GM12872 (cell line): ENCODE measurements at regions not wholly inside any gene's neighbourhood (a gene's known extent, or its start where the extent isn't known, plus 50 kb on each side); places are given as distances from the start of the nearest gene placed in this dataset.

Source experiments
- CTCF ChIP-seq: IDR thresholded peaks from 3 replicates; pipeline ENCODE4 v1.5.1; 2011; ENCODE audit warnings: low read depth, mild to moderate bottlenecking, low read length, moderate library complexity; ENCODE audit not compliant: insufficient read depth

DNA sequence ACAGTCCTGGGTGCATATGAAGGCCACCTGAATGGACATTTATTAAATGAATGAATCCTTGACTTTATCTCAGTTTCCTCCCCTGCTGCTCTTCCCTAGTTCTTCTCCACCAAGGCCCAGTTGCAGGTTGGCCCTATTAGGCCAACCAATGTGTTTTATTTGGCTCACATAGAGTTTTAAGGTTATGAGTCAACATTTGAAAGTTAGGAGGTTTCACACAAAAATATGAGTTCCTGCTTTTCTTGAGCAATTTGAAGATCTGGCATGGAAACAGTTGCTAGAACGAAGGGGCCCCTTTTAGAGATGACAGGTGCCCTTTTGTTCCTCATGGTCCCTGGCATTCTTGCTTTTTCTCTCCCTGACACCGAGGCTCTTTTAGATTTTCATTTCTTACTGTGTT, 83.0 kb upstream of the PDZRN3 start:
- no peak for TF ChIP-seq CTCF

DNA sequence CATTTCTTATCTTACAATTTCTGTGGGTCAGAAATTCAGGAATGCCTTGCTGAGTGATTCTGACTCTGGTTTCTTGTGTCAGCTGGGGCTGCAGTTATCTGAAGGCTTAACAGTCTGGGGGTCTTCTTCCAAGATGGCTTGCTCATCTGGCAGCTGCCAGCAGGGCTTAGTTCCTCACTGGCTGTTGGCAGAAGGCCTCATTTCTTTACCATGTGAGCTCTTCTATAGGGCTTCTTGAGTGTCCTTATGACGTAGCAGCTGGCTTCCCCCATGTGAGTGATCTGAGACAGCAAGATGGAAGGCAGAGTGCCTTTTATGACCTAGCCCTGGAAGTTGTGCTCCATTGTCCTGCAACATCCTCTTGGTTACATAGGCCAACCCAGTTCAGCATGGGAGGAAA, 82.0 kb upstream of the PDZRN3 start:
- TF ChIP-seq CTCF: no peak

DNA sequence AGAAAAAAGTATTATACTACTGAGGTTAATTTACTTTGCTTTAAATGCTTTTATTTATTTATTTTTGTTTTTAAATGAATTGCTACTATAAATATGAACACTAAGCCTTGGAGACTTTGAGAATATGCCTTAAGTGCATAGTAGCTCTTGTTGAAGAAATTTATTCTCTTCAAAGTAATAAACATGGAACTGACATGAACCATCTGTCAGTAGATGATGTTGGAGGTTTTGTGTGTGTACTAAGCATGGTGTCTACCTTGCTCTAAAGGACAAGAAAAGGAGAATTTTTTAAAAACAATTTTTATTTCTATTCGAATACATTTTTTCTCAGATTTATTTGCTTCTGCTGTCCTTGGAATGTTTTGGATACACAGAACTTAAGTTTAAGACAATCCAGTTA, 81.1 kb upstream of the PDZRN3 start:
- no peak for TF ChIP-seq CTCF

DNA sequence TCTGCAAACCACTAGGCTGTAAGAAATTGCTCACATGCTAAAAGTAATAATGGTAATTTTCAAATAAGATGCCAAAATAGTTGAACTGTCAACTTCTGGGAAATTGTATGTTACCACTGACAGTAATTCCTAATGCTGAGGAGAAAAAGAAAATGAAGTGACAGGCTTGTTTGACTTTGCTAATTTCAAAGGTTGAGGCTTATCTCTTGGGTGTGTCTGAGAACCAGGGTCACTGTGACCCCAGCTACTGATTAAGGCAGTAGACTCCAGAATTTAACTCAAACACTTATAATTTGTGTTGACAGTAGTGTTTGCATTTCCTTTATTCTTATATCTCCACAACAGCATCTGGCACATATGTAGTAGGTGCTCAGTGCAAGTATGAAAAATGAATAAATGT, 74.6 kb upstream of the PDZRN3 start:
- no peak for TF ChIP-seq CTCF

GRCh38 chr3:73697020-73697419, 72.3 kb upstream of the PDZRN3 start:
- TF ChIP-seq CTCF: no peak

GRCh38 chr3:73695841-73696240, 71.1 kb upstream of the PDZRN3 start:
- TF ChIP-seq CTCF: no peak

GRCh38 chr3:73694983-73695757, 70.4 kb upstream of the PDZRN3 start:
- TF ChIP-seq CTCF: no peak
